ENCODE measurements at regions not wholly inside any gene's neighbourhood (a gene's known extent, or its start where the extent isn't known, plus 50 kb on each side); places are given as distances from the start of the nearest gene placed in this dataset.
"Not testable (repeated sequence)": the region's sequence is repeated elsewhere in the genome, so short reads cannot be mapped to it uniquely, and the experiment has no call there.

GRCh38 chr20:22971077-22971476, 64.0 kb upstream of the SSTR4 start:
- DNase-seq (ENCODE audit: low read depth, low spot score) = not testable (repeated sequence)

GRCh38 chr20:22974354-22974753, 60.8 kb upstream of the SSTR4 start:
- in situ Hi-C loops (cut with HindIII; ENCODE audit: low pct_unique_long_range_greater_than_20kb, low sequenced_read_pairs) = no loop called here
- DNase-seq (ENCODE audit: low read depth, low spot score) = peak; percentile 64

More at GRCh38 chr20:22971077-22971476, 64.0 kb upstream of the SSTR4 start:
- in situ Hi-C loops (cut with HindIII; ENCODE audit: low pct_unique_long_range_greater_than_20kb, low sequenced_read_pairs) = not testable (repeated sequence)

- in situ Hi-C loops (cut with HindIII; ENCODE audit: low pct_unique_long_range_greater_than_20kb, low sequenced_read_pairs) = no loop called here
- DNase-seq (ENCODE audit: low read depth, low spot score) = no peak
These were observed 57.9 kb upstream of the SSTR4 start for GRCh38 chr20:22977047-22977785.

- peak; percentile 72 for DNase-seq (ENCODE audit: low read depth, low spot score)
- in situ Hi-C loops (cut with HindIII; ENCODE audit: low pct_unique_long_range_greater_than_20kb, low sequenced_read_pairs) = no loop called here
These were observed 51.1 kb upstream of the SSTR4 start for GRCh38 chr20:22984008-22984407.

- in situ Hi-C loops (cut with HindIII; ENCODE audit: low pct_unique_long_range_greater_than_20kb, low sequenced_read_pairs) = no loop called here
These were observed 50.5 kb upstream of the SSTR4 start for GRCh38 chr20:22984606-22985005.

GRCh38 chr20:22985239-22985778, 49.8 kb upstream of the SSTR4 start:
- in situ Hi-C loops (cut with HindIII; ENCODE audit: low pct_unique_long_range_greater_than_20kb, low sequenced_read_pairs) = no loop called here

More at GRCh38 chr20:22984606-22985005, 50.5 kb upstream of the SSTR4 start:
- no peak for DNase-seq (ENCODE audit: low read depth, low spot score)

More at GRCh38 chr20:22985239-22985778, 49.8 kb upstream of the SSTR4 start:
- no peak for DNase-seq (ENCODE audit: low read depth, low spot score)

Data from SK-MEL-5 (cell line).